A549 (cell line): ENCODE measurements at regions not wholly inside any gene's neighbourhood (a gene's known extent, or its start where the extent isn't known, plus 50 kb on each side); places are given as distances from the start of the nearest gene placed in this dataset.

ENCODE experiments used
- BHLHE40 ChIP-seq: IDR thresholded peaks from 2 replicates; pipeline ENCODE4 v1.6.1; 2012; ENCODE audit warnings: low read depth, low read length, inconsistent platforms
- EHMT2 ChIP-seq: fragments of 200-600 bp; sonication (generic); IDR thresholded peaks from 2 replicates; pipeline ENCODE4 v1.6.1; 2016; ENCODE audit warnings: antibody characterized with exemption, low read depth, mild to moderate bottlenecking, moderate library complexity
- MAFK ChIP-seq: fragments of 450-650 bp; IDR thresholded peaks from 2 replicates; pipeline ENCODE4 v1.6.1; 2014; ENCODE audit not compliant: partially characterized antibody
- POLR2A ChIP-seq: IDR thresholded peaks from 2 replicates; pipeline ENCODE4 v1.6.1; 2012; ENCODE audit warnings: mild to moderate bottlenecking, low read length
- ZC3H11A ChIP-seq: fragments of 450-650 bp; IDR thresholded peaks from 2 replicates; pipeline ENCODE4 v1.6.1; 2014; ENCODE audit warnings: antibody characterized with exemption, mild to moderate bottlenecking
- TF ChIP-seq, protein P1 (sequence below): fragments of >200 bp; sonication (Bioruptor Twin); formaldehyde crosslinking; IDR thresholded peaks from 3 replicates; pipeline ENCODE4 v1.5.1; 2016
- TF ChIP-seq, protein P2 (sequence below): fragments of 250-450 bp; sonication (Bioruptor Pico); IDR thresholded peaks from 2 replicates; pipeline ENCODE4 v1.5.0; 2020; ENCODE audit warnings: low read depth, mild to moderate bottlenecking, moderate library complexity
- TF ChIP-seq, protein P3 (sequence below): IDR thresholded peaks from 2 replicates; pipeline ENCODE4 v1.6.1; 2012

DNA sequence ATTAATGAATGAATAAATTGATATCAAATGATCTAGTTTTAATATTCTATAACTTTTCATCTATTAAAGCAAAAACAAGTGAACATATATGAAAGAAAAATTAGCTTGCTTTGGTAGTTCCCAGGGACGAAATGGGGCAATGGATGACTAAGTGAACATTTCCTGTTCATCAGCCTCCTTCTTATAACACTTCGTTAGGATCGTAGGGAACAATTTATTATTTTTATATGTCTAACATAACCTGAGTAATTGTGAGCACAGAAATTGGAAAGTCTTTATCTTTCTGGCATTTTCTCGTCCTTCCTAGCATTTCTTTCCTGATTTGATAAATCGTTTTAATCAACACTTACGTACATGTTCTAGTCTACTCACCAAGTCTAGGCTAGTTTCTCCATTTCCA is 59.1 kb upstream of the PPP1R3C start:
- no peak for TF ChIP-seq MAFK
- TF ChIP-seq, protein P1, sequence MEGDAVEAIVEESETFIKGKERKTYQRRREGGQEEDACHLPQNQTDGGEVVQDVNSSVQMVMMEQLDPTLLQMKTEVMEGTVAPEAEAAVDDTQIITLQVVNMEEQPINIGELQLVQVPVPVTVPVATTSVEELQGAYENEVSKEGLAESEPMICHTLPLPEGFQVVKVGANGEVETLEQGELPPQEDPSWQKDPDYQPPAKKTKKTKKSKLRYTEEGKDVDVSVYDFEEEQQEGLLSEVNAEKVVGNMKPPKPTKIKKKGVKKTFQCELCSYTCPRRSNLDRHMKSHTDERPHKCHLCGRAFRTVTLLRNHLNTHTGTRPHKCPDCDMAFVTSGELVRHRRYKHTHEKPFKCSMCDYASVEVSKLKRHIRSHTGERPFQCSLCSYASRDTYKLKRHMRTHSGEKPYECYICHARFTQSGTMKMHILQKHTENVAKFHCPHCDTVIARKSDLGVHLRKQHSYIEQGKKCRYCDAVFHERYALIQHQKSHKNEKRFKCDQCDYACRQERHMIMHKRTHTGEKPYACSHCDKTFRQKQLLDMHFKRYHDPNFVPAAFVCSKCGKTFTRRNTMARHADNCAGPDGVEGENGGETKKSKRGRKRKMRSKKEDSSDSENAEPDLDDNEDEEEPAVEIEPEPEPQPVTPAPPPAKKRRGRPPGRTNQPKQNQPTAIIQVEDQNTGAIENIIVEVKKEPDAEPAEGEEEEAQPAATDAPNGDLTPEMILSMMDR: no peak
- TF ChIP-seq, protein P2, sequence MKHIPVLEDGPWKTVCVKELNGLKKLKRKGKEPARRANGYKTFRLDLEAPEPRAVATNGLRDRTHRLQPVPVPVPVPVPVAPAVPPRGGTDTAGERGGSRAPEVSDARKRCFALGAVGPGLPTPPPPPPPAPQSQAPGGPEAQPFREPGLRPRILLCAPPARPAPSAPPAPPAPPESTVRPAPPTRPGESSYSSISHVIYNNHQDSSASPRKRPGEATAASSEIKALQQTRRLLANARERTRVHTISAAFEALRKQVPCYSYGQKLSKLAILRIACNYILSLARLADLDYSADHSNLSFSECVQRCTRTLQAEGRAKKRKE: no peak
- TF ChIP-seq EHMT2: no peak
- TF ChIP-seq, protein P3, sequence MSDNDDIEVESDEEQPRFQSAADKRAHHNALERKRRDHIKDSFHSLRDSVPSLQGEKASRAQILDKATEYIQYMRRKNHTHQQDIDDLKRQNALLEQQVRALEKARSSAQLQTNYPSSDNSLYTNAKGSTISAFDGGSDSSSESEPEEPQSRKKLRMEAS: no peak
- no peak for TF ChIP-seq BHLHE40
- no peak for TF ChIP-seq ZC3H11A
- TF ChIP-seq POLR2A: no peak
